ENCODE measurements at regions not wholly inside any gene's neighbourhood (a gene's known extent, or its start where the extent isn't known, plus 50 kb on each side); places are given as distances from the start of the nearest gene placed in this dataset.

GRCh38 chr2:83764447-83765005, 694.6 kb downstream of the SUCLG1 start:
- TF ChIP-seq MXI1 (IDR thresholded peaks at IDR 0.05; ENCODE audit: low read depth, low read length), result no peak
- no peak for TF ChIP-seq YY1 (IDR thresholded peaks at IDR 0.05; ENCODE audit: low read depth, low read length)
- TF ChIP-seq EP300 (IDR thresholded peaks at IDR 0.05; ENCODE audit: borderline replicate concordance in 1 of 2, control insufficient read depth in 1 of 2, low read depth in 2 of 2, low read length in 2 of 2), result no peak
- no peak for TF ChIP-seq EGR1 (IDR thresholded peaks at IDR 0.05; ENCODE audit: borderline replicate concordance in 1 of 2, low read depth in 2 of 2, low read length in 2 of 2)
- no peak for TF ChIP-seq HDAC6 (IDR thresholded peaks at IDR 0.05; ENCODE audit: unreplicated experiment)
- no peak for TF ChIP-seq GABPA (IDR thresholded peaks at IDR 0.05; ENCODE audit: low read depth)
- no peak for TF ChIP-seq CTCF (IDR thresholded peaks at IDR 0.05 in 2 of 3, conservative IDR thresholded peaks at IDR 0.05 in 1 of 3; ENCODE audit: control insufficient read depth in 2 of 3, extremely low read depth in 1 of 3, insufficient read depth in 1 of 3, low read depth in 3 of 3, low read length in 3 of 3)
- TF ChIP-seq FOXM1 (IDR thresholded peaks at IDR 0.05; ENCODE audit: low read depth, low read length), result no peak
- TF ChIP-seq CHD1 (IDR thresholded peaks at IDR 0.05; ENCODE audit: low read depth, low read length), result no peak
